ENCODE measurements at regions not wholly inside any gene's neighbourhood (a gene's known extent, or its start where the extent isn't known, plus 50 kb on each side); places are given as distances from the start of the nearest gene placed in this dataset.
"Not testable (repeated sequence)": the region's sequence is repeated elsewhere in the genome, so short reads cannot be mapped to it uniquely, and the experiment has no call there.

GRCh38 chr2:192579965-192580700 lies 385.4 kb upstream of the TMEFF2 start:
- DNase-seq: no peak

DNA sequence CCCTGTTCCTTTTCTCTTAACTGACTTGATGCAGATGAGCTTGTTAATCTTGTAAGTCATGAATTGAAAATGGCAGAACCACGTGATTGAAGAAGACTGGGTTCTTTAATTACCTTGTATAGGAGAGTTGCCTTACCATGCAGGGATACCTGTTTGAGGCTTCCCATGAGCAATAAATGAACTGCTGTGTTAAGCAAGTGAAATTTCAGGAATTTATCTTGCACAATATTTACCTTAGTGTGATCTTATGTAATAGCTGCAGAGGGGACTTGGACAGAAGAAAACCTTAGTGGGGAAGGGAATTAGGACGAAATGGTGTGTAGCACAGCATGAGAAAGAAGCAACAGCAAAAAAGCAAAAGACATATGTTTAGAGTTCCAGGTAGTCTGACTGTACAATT lies 384.0 kb upstream of the TMEFF2 start:
- DNase-seq: no peak

- no peak for DNase-seq
Measured at GRCh38 chr2:192577706-192578105, 383.0 kb upstream of the TMEFF2 start.

DNA sequence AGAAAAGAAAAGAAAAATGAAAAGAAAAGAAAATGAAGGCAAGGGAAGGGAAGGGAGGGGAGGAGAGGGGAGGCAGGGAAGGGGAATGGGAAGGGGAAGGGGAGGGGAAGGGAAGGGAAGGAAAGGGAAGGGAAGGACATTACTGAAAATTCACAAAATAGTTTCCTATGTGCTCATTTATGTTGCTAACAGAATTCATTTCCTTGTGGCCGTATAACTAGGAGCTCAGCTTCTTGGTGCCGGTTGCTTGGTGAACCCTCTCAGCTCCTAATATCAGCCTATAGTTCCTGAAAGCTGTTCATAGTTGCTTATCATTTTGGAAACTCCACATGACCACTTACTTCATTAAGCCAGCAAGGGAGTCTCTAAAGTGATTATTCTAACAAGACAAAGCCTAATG lies 379.8 kb upstream of the TMEFF2 start:
- DNase-seq: no peak

DNA sequence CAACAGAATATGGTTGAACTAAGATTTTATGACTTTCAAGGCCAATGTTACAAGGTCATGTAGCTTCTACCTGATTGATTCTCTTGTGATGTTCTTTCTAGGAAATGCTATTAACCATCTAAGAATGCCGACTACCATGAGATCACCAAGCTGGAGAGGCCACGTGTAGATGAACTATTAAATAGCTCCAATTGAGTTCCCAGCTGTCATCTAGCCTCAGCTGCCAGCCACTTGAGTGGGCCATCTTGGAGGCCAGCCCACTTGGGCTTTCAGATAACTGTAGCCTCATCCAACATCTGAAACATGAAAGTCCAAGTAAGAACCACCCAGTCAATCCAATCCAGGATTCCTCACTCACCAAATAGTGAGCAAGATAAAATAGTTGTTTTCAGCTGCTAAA lies 376.9 kb upstream of the TMEFF2 start:
- no peak for DNase-seq

DNA sequence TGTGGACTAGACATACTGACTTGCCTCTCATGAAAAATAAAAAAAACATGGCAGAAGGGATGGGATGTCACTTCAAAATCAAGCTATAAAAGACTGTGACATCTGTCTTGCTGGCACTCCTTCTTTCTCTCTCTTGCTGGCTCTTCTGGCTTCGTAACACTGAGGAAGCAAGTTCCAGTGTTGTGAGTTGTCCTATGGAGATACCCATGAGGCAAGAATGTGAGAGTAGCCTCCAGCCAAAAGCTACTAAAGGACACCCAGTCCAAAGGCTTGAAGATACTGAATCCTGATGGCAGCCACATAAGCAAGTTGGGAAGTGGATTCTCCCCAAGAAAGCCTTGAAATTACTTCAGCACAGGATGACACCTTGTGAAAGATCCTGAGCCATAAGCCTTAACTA lies 376.1 kb upstream of the TMEFF2 start:
- DNase-seq: no peak

GRCh38 chr2:192566863-192567262 lies 372.1 kb upstream of the TMEFF2 start:
- DNase-seq: no peak

GRCh38 chr2:192560326-192560725 lies 365.6 kb upstream of the TMEFF2 start:
- no peak for DNase-seq

DNA sequence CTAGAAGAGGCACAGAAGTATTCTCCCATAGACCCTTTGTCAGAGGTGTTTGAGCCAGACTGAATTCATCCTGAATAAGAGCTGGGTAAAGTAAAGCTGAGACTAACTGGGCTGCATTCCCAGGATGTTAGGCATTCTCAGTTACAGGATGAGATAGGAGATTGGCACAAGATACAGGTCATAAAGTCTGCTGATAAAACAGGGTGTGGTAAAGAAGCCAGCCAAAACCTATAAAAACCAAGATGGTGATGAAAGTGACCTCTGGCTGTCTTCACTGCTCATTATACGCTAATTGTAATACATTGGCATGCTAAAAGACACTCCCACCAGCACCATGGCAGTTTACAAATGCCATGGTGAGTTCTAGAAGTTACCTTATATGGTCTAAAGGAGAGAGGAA lies 364.9 kb upstream of the TMEFF2 start:
- no peak for DNase-seq

- DNase-seq: no peak
Measured at GRCh38 chr2:192558637-192559036, 363.9 kb upstream of the TMEFF2 start.

GRCh38 chr2:192555740-192556139 lies 361.0 kb upstream of the TMEFF2 start:
- DNase-seq: no peak

DNA sequence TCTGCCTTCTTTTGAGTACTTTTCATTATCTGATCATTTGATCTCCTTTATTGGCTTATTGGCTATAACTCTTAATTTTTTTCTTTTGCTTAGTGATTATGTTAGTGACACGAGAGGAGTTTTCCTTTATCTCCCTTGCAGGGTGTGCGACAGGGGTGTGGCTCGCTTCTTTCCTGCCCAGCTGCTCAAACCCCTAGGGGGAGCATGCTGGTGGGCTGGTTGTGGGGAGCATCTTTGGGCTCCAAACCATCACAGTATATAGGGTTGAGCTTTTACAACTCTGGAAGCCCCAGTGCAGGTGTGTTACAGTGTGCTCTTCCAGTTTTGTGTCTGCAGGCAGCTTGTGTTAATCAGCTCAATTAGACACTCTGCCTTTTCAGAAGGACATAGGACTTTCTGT lies 357.0 kb upstream of the TMEFF2 start:
- no peak for DNase-seq

DNA sequence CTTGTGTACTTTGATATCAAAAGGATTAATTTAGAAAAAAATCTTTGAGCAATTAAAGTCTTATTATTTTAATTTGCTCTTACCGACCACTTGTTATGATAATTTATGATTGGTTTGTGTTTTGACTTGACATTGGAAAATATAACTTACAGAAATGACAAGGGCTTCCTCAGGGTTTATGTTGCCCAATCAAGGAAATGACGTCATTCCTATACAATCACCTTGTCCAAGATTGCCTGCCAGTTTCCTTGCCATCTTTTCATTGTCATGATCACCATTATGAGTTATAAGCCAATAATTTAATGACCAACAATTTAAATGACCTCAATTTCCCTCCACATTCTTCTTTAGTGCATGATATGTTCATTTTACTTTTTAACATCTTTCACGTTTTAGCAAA lies 351.8 kb upstream of the TMEFF2 start:
- DNase-seq: no peak

DNA sequence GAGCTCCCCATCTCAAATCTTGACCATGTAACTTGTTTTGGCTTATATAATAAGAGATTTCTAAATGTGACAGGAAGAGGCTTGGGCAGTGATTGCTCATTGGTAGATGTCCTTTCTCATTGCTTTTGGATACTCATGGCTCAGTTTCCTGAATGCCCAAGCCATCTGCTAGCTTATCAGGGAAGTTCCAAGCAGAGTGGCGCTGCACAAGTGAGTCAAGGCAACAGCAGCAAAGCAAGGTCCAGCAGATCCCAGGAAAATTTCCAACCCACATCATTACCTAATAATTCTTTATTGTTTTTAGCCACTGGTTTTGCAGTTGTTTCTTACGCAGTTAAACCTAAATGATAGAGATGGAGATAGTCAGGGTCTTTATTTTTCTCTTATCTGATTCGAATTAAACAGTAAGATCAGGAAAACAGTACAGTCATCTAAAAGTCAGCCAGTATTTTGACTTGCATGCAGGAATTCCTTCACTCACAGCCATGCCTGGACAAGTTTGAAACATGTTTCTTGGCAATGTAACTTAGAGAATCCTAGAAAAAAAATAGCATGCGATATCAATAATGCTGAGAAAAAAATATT lies 349.7 kb upstream of the TMEFF2 start:
- no peak for DNase-seq

- not testable (repeated sequence) for DNase-seq
Measured at GRCh38 chr2:192542148-192543066, 347.7 kb upstream of the TMEFF2 start.

DNA sequence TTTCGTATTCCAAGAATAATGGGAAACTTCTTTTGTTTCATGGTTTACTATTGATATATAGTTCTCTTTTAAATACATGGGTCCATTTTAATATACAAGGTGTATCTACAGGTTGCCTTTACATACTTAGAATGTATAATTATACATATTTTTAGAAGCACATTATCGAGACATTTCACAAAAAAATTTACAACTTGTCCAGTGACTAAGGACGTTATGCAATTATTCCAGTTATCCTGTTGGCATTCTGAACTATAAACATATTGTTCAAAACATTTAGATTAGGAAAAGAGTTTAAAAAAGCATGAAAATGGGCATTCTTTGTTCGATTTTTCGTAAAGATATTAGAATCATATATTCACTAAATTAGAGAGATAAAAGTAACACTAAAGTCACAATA lies 344.6 kb upstream of the TMEFF2 start:
- no peak for DNase-seq

- no peak for DNase-seq
Measured at GRCh38 chr2:192536922-192537624, 342.3 kb upstream of the TMEFF2 start.

DNA sequence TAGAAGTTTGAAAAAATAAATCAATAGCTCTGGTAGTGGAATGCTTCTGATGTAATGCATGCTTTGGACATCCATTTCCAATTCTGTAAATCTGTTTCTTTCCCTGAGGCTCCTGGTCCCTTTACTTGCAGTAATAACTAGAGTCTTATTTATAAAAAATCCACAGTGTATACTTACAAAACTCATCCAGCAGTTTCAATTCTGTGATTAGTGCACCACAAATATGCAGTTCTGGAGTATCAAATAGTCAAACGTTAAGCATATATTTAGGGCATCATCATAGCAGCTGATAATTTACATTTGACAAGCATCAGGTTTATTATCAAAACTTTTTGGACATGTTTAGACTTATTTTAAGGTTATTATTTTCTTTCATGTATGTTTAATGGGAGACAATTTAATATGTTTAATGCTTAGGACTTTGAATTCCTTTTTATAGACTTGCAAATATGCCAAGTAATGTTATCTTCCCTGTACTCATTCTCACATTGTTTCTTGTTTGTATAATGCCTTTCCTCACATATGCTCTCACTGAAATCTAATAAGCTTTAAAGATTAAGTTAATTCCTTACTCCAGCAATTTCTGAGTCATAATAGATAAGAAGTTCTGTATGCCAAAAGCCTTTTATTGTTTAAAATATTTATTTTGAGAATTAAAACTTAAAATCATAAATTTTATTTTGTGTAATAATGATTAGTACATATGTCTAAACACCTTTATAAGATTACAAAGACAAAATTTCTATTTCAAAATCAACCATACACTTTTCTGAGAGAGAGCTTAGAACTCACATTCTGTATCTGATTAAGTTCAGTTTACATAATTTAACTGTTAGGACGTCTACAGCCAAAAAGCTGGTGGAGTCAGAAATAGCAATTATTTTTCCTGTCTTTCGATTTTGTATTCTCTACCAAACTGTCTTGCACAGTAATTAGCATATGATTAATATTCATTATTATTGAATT lies 341.5 kb upstream of the TMEFF2 start:
- no peak for DNase-seq

DNA sequence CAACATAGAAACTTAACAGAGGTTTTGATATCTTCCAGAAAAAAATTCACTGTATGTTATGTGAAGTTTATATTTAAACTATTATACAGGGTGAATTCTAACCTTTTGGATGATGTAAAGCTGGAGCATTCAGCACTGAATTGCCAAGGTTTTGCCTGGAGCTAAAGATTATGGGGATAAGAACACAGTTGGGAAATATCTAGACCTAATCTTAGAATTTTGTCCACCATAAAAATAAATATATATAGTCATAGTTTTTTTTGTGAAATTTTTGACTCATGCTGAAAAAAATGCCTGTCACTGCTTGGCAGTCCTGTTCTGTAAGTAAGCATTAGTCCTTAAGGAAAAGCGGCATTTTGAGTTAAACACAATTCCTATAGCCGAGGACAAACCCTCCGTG lies 339.3 kb upstream of the TMEFF2 start:
- no peak for DNase-seq

GRCh38 chr2:192524642-192525251 lies 330.0 kb upstream of the TMEFF2 start:
- not testable (repeated sequence) for DNase-seq

Measured in nucleus accumbens (tissue), 56 donors.